Gastrocnemius medialis (tissue), 4 donors: ENCODE measurements at regions not wholly inside any gene's neighbourhood (a gene's known extent, or its start where the extent isn't known, plus 50 kb on each side); places are given as distances from the start of the nearest gene placed in this dataset.

Source experiments
- ATAC-seq, 2 donors: fragments of 150-250 bp; one replicate each; pipeline ENCODE4 v1.9.1; 2016
- DNase-seq, 2 donors: peaks; one replicate each; pipeline ENCODE4 v3.0.0-alpha.2; 2019
- H3K27ac ChIP-seq, 4 donors: fragments of 200-600 bp; sonication (generic); 1 replicate in 1 of 4; 2 replicates in 3 of 4; pipeline ENCODE4 v1.5.1; 2016 to 2018; ENCODE audit warnings: mild to moderate bottlenecking in 2 of 4, moderate library complexity in 1 of 4
- H3K27me3 ChIP-seq, 3 donors: fragments of 200-600 bp; sonication (generic) in 2 of 3; 1 replicate in 1 of 3; 2 replicates in 2 of 3; pipeline versions ENCODE4 v1.5.1 to v1.6.0; 2016 to 2019; ENCODE audit warnings: mild to moderate bottlenecking in 1 of 3, moderate library complexity in 1 of 3
- H3K36me3 ChIP-seq, 2 donors: fragments of 200-600 bp; sonication (generic) in 1 of 2; one replicate each; pipeline ENCODE4 v1.5.1; 2017 to 2018
- H3K4me1 ChIP-seq, 2 donors: fragments of 200-600 bp; sonication (generic) in 1 of 2; one replicate each; pipeline ENCODE4 v1.5.1; 2016 to 2017; ENCODE audit warnings: mild to moderate bottlenecking in 2 of 2
- H3K4me3 ChIP-seq, 4 donors: fragments of 200-600 bp; sonication (generic) in 3 of 4; 1 replicate in 1 of 4; 2 replicates in 3 of 4; pipeline ENCODE4 v1.5.1; 2016 to 2019; ENCODE audit warnings: mild to moderate bottlenecking in 2 of 4
- H3K9me3 ChIP-seq, 3 donors: fragments of 200-600 bp; sonication (generic) in 2 of 3; 1 replicate in 1 of 3; 2 replicates in 2 of 3; pipeline ENCODE4 v1.5.1; 2016 to 2019
- POLR2A ChIP-seq, 2 donors: fragments of 450-650 bp; IDR thresholded peaks; one replicate each; pipeline ENCODE4 v1.6.1; 2017; ENCODE audit warnings: antibody characterized with exemption in 2 of 2, mild to moderate bottlenecking in 2 of 2, moderate library complexity in 2 of 2
- in situ Hi-C, 4 donors: fragments of 200-750 bp; cut with MboI; loops; one replicate each; pipeline versions ENCODE4 v1.15.0 to v1.8.0; 2017; ENCODE audit warnings: low sequenced_read_pairs in 4 of 4
- intact Hi-C: fragments of 100-400 bp; cut with DNase I; formaldehyde crosslinking; loops from one replicate; pipeline ENCODE4 v1.15.1; 2023; ENCODE audit warnings: low total_unique reads
- TF ChIP-seq, protein P1 (sequence below), 5 experiments: fragments of 450-650 bp in 3 of 5; fragments of 200-600 bp in 2 of 5; sonication (generic) in 2 of 5; IDR thresholded peaks in 4 of 5; conservative IDR thresholded peaks in 1 of 5; 1 replicate in 4 of 5; 2 replicates in 1 of 5; pipeline ENCODE4 v1.5.1; 2016 to 2019; ENCODE audit warnings: antibody characterized with exemption in 5 of 5, mild to moderate bottlenecking in 3 of 5, moderate library complexity in 3 of 5

DNA sequence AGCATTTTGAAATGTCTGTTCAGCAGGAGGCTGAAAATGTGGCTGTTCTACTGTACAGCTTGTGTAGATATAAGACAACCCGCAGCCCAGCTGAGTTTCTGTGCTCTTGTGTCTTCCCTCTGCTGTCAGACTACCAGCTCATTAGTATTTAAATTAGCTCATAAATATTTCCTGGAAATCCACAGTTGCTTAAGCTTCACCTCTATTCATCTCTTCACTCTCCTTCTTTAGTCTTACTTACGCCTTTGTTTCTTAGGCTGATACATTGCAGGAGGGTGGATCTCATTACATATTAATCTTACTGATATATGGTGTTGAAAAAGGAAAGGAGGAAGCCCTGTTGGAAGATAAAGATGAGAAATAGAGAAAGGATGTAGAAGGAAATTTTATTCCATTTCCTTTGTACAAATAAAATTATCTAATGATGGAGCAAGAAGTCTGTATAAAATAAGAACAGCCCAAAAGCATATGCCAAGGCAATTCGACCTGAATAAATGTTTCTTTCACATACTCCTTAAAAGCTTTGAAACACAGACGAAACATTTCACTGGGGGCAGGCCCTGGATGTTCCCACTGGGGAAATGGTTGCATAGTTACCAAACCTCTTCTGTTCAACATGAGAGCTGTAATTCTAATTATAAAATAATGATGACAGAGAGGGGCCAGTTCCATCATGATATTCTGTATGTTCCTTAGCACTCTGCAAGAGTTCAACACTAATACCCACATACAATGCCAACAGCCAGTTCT lies 111.8 kb upstream of the APC start:
- ATAC-seq (no peak), DNase-seq (no peak)
- H3K9me3 ChIP-seq, result no peaks in the 10 kb centered on the region
- no peaks in the 10 kb centered on the region for H3K27me3 ChIP-seq
- in situ Hi-C loops (no loop called here), intact Hi-C loops (no loop called here)
- TF ChIP-seq, protein P1, sequence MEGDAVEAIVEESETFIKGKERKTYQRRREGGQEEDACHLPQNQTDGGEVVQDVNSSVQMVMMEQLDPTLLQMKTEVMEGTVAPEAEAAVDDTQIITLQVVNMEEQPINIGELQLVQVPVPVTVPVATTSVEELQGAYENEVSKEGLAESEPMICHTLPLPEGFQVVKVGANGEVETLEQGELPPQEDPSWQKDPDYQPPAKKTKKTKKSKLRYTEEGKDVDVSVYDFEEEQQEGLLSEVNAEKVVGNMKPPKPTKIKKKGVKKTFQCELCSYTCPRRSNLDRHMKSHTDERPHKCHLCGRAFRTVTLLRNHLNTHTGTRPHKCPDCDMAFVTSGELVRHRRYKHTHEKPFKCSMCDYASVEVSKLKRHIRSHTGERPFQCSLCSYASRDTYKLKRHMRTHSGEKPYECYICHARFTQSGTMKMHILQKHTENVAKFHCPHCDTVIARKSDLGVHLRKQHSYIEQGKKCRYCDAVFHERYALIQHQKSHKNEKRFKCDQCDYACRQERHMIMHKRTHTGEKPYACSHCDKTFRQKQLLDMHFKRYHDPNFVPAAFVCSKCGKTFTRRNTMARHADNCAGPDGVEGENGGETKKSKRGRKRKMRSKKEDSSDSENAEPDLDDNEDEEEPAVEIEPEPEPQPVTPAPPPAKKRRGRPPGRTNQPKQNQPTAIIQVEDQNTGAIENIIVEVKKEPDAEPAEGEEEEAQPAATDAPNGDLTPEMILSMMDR (IDR thresholded peaks at IDR 0.05 in 4 of 5, conservative IDR thresholded peaks at IDR 0.05 in 1 of 5), result no peak
- TF ChIP-seq POLR2A (IDR thresholded peaks at IDR 0.05), result no peak
- peaks cover 0 to 21% of the 10 kb centered on the region in 2 donors for H3K4me1 ChIP-seq
- no peak overlapping the region for H3K4me3 ChIP-seq
- peak overlapping the region in 1 of 4 donors; percentile 34 for H3K27ac ChIP-seq
- no peaks in the 10 kb centered on the region for H3K36me3 ChIP-seq

- DNase-seq, result no peak
- Histone ChIP-seq H3K4me1 (peaks cover 0 to 21% of the 10 kb centered on the region in 2 donors), H3K9me3 (no peaks in the 10 kb centered on the region), H3K27me3 (no peaks in the 10 kb centered on the region), H3K27ac (peak overlapping the region in 1 of 4 donors; percentile 34), H3K4me3 (no peak overlapping the region), H3K36me3 (no peaks in the 10 kb centered on the region)
- peak in 1 of 2 donors; percentile 52 for ATAC-seq
- TF ChIP-seq POLR2A (IDR thresholded peaks at IDR 0.05), result no peak
- TF ChIP-seq, protein P1 (IDR thresholded peaks at IDR 0.05 in 4 of 5, conservative IDR thresholded peaks at IDR 0.05 in 1 of 5), result no peak
- in situ Hi-C loops, result no loop called here
- intact Hi-C loops, result no loop called here
Observed at GRCh38 chr5:112626715-112627114, 111.0 kb upstream of the APC start.

DNA sequence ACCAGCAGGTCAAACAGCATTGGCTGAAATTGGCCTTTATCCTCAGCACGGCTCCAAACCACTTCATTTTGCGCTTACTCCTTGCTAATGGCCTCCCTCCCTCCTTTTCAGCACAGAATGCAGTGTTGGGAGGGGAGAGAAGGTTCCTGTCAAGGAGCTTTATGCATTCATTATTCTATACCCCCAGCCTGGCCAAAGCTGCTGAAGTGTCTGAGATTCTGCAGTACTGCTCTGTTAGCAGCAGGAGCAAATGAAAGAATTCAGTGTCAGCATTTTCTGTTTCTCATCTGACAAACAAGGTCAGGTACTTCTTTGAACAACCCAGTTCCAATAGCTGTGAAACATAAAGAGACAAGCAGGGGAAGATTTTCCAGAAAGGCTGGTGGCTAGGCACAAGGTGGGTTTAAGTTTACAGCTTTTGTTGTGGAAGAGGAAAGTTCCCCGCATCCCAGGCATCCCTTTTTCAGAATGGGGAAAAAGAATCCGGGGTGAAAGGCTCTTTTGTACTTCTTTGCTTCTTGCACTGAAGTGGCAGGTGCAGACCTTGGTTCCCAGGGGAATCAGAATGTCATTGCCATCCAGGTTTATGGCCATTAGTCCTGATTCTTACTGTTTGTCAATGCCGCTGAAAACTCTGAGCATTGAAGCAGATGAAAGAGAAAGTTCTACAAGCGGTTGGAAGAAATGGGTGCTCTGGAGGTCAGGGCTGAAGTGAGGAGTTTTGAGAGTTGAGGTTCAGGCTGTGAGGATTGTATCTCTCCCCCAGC lies 109.3 kb upstream of the APC start:
- ATAC-seq (no peak), DNase-seq (no peak)
- H3K4me3 ChIP-seq, result no peak overlapping the region
- intact Hi-C loops (no loop called here), in situ Hi-C loops (no loop called here)
- no peaks in the 10 kb centered on the region for H3K27me3 ChIP-seq
- H3K9me3 ChIP-seq, result no peaks in the 10 kb centered on the region
- no peaks in the 10 kb centered on the region for H3K36me3 ChIP-seq
- TF ChIP-seq POLR2A (IDR thresholded peaks at IDR 0.05), result no peak
- TF ChIP-seq, protein P1 (IDR thresholded peaks at IDR 0.05 in 4 of 5, conservative IDR thresholded peaks at IDR 0.05 in 1 of 5), result no peak
- peaks cover 0 to 21% of the 10 kb centered on the region in 2 donors for H3K4me1 ChIP-seq
- H3K27ac ChIP-seq, result no peak overlapping the region

DNA sequence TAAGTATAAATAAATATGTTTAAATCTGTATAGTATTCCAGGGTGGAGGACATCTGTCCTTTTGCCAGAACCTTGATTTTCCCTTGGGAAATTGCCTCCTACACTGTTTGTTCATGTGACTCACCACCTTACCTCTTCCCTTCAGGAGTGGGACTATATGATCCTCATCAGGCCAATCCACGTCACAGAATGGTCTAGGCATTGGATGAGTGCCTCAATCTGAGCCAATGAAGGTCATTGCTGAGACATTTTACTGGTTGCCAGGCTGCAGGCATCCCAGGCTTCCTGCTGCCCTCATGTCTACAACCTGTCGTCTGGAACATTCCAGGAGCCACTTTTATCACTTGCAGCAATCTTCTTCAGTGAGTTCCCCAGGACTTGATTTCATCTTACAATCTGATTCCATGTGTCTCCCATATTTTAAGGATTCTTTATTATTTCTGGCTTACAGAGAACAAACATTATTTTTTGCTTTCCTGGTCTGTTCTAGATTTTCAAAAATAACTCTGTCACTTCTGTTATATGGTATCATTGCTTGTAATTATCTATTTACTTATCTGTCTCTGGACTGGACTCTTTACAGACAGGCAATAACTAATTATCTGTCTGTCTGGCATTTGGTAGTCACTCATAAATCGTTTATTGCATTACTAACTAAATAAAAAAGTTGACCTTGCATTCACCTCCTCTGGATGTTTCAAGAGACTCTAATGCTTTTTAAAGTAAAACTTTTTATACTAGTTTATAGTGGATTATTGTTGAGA lies 107.3 kb upstream of the APC start:
- peaks cover 4 to 28% of the 10 kb centered on the region in 2 donors for H3K4me1 ChIP-seq
- no peaks in the 10 kb centered on the region for H3K36me3 ChIP-seq
- no peak overlapping the region for H3K4me3 ChIP-seq
- in situ Hi-C loops (no loop called here), intact Hi-C loops (no loop called here)
- H3K9me3 ChIP-seq, result no peaks in the 10 kb centered on the region
- no peaks in the 10 kb centered on the region for H3K27me3 ChIP-seq
- H3K27ac ChIP-seq, result no peak overlapping the region
- DNase-seq (no peak), ATAC-seq (no peak)
- TF ChIP-seq, protein P1 (IDR thresholded peaks at IDR 0.05 in 4 of 5, conservative IDR thresholded peaks at IDR 0.05 in 1 of 5), result no peak
- TF ChIP-seq POLR2A (IDR thresholded peaks at IDR 0.05), result no peak
